ENCODE measurements at regions not wholly inside any gene's neighbourhood (a gene's known extent, or its start where the extent isn't known, plus 50 kb on each side); places are given as distances from the start of the nearest gene placed in this dataset.

DNA sequence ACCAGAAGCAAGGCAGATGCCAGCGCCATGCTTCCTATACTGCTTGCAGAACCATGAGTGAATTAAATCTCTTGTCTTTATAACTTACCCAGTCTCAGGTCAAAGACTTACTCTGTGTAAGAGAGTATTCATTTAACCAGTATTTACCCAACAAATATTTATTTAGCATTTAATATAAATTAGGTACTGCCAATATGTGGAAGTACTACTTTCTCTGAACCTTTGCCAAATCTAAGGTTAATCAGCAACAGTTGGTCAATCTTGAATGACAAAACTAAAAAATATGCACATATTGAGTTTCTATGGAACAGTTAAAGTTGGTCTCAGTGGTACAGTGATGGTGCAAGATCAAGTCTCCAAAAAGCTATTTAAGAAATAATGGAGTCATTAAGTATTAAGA is 155.9 kb upstream of the CCNG1 start:
- H3K27ac ChIP-seq (ENCODE audit: low read depth in 2 of 2, low read length in 1 of 2), result no peak overlapping the region
- H3K9me2 ChIP-seq, result no peaks in the 10 kb centered on the region
- H4K20me1 ChIP-seq (ENCODE audit: insufficient read depth), result no peaks in the 10 kb centered on the region
- H3K4me1 ChIP-seq (ENCODE audit: control insufficient read depth in 1 of 2, insufficient read depth in 2 of 2, low read depth in 1 of 2, low read length in 1 of 2), result no peaks in the 10 kb centered on the region
- no peak overlapping the region for H3K9ac ChIP-seq
- no peaks in the 10 kb centered on the region for H3F3A ChIP-seq (replicated peaks; ENCODE audit: insufficient read depth)
- no peaks in the 10 kb centered on the region for H3K27me3 ChIP-seq (ENCODE audit: insufficient read depth)
- H2AFZ ChIP-seq (ENCODE audit: low read depth), result no peak overlapping the region
- ChIA-PET POLR2A (no interaction called here), CTCF (no interaction called here)
- TF ChIP-seq JUND (IDR thresholded peaks at IDR 0.05), result no peak
- no peak for TF ChIP-seq YY1 (IDR thresholded peaks at IDR 0.05; ENCODE audit: low read depth)
- TF ChIP-seq, protein P1, sequence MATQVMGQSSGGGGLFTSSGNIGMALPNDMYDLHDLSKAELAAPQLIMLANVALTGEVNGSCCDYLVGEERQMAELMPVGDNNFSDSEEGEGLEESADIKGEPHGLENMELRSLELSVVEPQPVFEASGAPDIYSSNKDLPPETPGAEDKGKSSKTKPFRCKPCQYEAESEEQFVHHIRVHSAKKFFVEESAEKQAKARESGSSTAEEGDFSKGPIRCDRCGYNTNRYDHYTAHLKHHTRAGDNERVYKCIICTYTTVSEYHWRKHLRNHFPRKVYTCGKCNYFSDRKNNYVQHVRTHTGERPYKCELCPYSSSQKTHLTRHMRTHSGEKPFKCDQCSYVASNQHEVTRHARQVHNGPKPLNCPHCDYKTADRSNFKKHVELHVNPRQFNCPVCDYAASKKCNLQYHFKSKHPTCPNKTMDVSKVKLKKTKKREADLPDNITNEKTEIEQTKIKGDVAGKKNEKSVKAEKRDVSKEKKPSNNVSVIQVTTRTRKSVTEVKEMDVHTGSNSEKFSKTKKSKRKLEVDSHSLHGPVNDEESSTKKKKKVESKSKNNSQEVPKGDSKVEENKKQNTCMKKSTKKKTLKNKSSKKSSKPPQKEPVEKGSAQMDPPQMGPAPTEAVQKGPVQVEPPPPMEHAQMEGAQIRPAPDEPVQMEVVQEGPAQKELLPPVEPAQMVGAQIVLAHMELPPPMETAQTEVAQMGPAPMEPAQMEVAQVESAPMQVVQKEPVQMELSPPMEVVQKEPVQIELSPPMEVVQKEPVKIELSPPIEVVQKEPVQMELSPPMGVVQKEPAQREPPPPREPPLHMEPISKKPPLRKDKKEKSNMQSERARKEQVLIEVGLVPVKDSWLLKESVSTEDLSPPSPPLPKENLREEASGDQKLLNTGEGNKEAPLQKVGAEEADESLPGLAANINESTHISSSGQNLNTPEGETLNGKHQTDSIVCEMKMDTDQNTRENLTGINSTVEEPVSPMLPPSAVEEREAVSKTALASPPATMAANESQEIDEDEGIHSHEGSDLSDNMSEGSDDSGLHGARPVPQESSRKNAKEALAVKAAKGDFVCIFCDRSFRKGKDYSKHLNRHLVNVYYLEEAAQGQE (IDR thresholded peaks at IDR 0.05; ENCODE audit: low read depth, low read length), result no peak
- TF ChIP-seq RCOR1 (IDR thresholded peaks at IDR 0.05; ENCODE audit: low read length), result no peak
- no peak for TF ChIP-seq CTCF (IDR thresholded peaks at IDR 0.05)
- TF ChIP-seq, protein P2, sequence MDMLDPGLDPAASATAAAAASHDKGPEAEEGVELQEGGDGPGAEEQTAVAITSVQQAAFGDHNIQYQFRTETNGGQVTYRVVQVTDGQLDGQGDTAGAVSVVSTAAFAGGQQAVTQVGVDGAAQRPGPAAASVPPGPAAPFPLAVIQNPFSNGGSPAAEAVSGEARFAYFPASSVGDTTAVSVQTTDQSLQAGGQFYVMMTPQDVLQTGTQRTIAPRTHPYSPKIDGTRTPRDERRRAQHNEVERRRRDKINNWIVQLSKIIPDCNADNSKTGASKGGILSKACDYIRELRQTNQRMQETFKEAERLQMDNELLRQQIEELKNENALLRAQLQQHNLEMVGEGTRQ (IDR thresholded peaks at IDR 0.05; ENCODE audit: borderline replicate concordance, low read depth, low read length), result no peak
- TF ChIP-seq RFX5 (IDR thresholded peaks at IDR 0.05; ENCODE audit: low read length), result no peak
- TF ChIP-seq, protein P3, sequence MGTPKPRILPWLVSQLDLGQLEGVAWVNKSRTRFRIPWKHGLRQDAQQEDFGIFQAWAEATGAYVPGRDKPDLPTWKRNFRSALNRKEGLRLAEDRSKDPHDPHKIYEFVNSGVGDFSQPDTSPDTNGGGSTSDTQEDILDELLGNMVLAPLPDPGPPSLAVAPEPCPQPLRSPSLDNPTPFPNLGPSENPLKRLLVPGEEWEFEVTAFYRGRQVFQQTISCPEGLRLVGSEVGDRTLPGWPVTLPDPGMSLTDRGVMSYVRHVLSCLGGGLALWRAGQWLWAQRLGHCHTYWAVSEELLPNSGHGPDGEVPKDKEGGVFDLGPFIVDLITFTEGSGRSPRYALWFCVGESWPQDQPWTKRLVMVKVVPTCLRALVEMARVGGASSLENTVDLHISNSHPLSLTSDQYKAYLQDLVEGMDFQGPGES (IDR thresholded peaks at IDR 0.05; ENCODE audit: low read depth, low read length), result no peak
- TF ChIP-seq RXRA (IDR thresholded peaks at IDR 0.05; ENCODE audit: borderline replicate concordance, low read depth), result no peak
- TF ChIP-seq TAF1 (IDR thresholded peaks at IDR 0.05; ENCODE audit: borderline replicate concordance, low read depth, low read length), result no peak
- TF ChIP-seq FOSL2 (IDR thresholded peaks at IDR 0.05; ENCODE audit: borderline replicate concordance, low read depth), result no peak
- TF ChIP-seq MAX (IDR thresholded peaks at IDR 0.05; ENCODE audit: low read depth), result no peak
- TF ChIP-seq FOXJ3 (CRISPR knock-in tag; IDR thresholded peaks at IDR 0.05), result no peak
- no peak for TF ChIP-seq MXI1 (IDR thresholded peaks at IDR 0.05; ENCODE audit: low read depth, low read length)
- no peak for TF ChIP-seq RAD21 (IDR thresholded peaks at IDR 0.05; ENCODE audit: low read length)
- no peak for TF ChIP-seq SMC3 (IDR thresholded peaks at IDR 0.05; ENCODE audit: low read depth, low read length)
- TF ChIP-seq EP300 (IDR thresholded peaks at IDR 0.05; ENCODE audit: borderline replicate concordance in 1 of 2, low read depth in 1 of 2, low read length in 1 of 2), result no peak
- TF ChIP-seq POLR2AphosphoS5 (IDR thresholded peaks at IDR 0.05; ENCODE audit: low read depth, low read length), result no peak
- no peak for TF ChIP-seq CHD2 (IDR thresholded peaks at IDR 0.05; ENCODE audit: low read length, partially characterized antibody)
- TF ChIP-seq TEAD4 (IDR thresholded peaks at IDR 0.05; ENCODE audit: borderline replicate concordance, insufficient read depth), result no peak
- H3K4me2 ChIP-seq, result no peak overlapping the region
- H3K36me3 ChIP-seq (replicated peaks in 1 of 2; ENCODE audit: control insufficient read depth in 1 of 2, insufficient read depth in 2 of 2, low read length in 1 of 2), result no peaks in the 10 kb centered on the region
- H3K9me3 ChIP-seq, result no peaks in the 10 kb centered on the region
- no peak overlapping the region for H3K4me3 ChIP-seq (ENCODE audit: low read depth in 2 of 2, low read length in 1 of 2)
- DNase-seq, result no peak
- no peaks in the 10 kb centered on the region for H3K79me2 ChIP-seq (ENCODE audit: insufficient read depth)
- WGBS (ENCODE audit: low lambda C conversion rate), result 73% methylated on average over 1 of the region's 1 CpG

Data from SK-N-SH (cell line).